ENCODE measurements at regions not wholly inside any gene's neighbourhood (a gene's known extent, or its start where the extent isn't known, plus 50 kb on each side); places are given as distances from the start of the nearest gene placed in this dataset.

GRCh38 chr5:75002271-75002670, 50.1 kb downstream of the GCNT4 start:
- Histone ChIP-seq H3K4me3 (no peak overlapping the region), H3K27me3 (replicated peaks) (peaks cover 2% of the 10 kb centered on the region; the same call in 1 of the 2 replicates), H3K27ac (no peak overlapping the region), H3K36me3 (no peaks in the 10 kb centered on the region), H3K9me3 (replicated peaks) (peaks cover 7% of the 10 kb centered on the region), H3K4me1 (replicated peaks) (no peaks in the 10 kb centered on the region)
- DNase-seq (ENCODE audit: low read depth in 1 of 2, low spot score in 2 of 2): no peak

- Histone ChIP-seq H3K4me1 (replicated peaks) (no peaks in the 10 kb centered on the region), H3K36me3 (no peaks in the 10 kb centered on the region), H3K9me3 (replicated peaks) (no peaks in the 10 kb centered on the region), H3K27ac (no peak overlapping the region), H3K27me3 (replicated peaks) (peaks cover 2% of the 10 kb centered on the region), H3K4me3 (no peak overlapping the region)
- no peak for DNase-seq (ENCODE audit: low read depth in 1 of 2, low spot score in 2 of 2)
Measured at GRCh38 chr5:74995926-74996325, 56.4 kb downstream of the GCNT4 start.

GRCh38 chr5:74994826-74995225, 57.5 kb downstream of the GCNT4 start:
- Histone ChIP-seq H3K4me3 (no peak overlapping the region), H3K36me3 (no peaks in the 10 kb centered on the region), H3K9me3 (replicated peaks) (no peaks in the 10 kb centered on the region), H3K27ac (no peak overlapping the region), H3K4me1 (replicated peaks) (no peaks in the 10 kb centered on the region), H3K27me3 (replicated peaks) (no peaks in the 10 kb centered on the region; the same call in none of the 2 replicates)
- no peak for DNase-seq (ENCODE audit: low read depth in 1 of 2, low spot score in 2 of 2)

- Histone ChIP-seq H3K4me3 (no peak overlapping the region), H3K27ac (no peak overlapping the region), H3K9me3 (replicated peaks) (no peaks in the 10 kb centered on the region), H3K36me3 (no peaks in the 10 kb centered on the region), H3K27me3 (replicated peaks) (no peaks in the 10 kb centered on the region; the same call in none of the 2 replicates), H3K4me1 (replicated peaks) (no peaks in the 10 kb centered on the region)
- no peak for DNase-seq (ENCODE audit: low read depth in 1 of 2, low spot score in 2 of 2)
Measured at GRCh38 chr5:74993743-74994142, 58.6 kb downstream of the GCNT4 start.

GRCh38 chr5:74992791-74993190, 59.6 kb downstream of the GCNT4 start:
- H3K36me3 ChIP-seq: no peaks in the 10 kb centered on the region
- H3K27ac ChIP-seq: no peak overlapping the region
- no peak for DNase-seq (ENCODE audit: low read depth in 1 of 2, low spot score in 2 of 2)
- no peaks in the 10 kb centered on the region for H3K4me1 ChIP-seq (replicated peaks)
- H3K9me3 ChIP-seq (replicated peaks): 0 out of 2 replicates have a peak, but pooled peaks cover 2% of the 10 kb centered on the region
- no peaks in the 10 kb centered on the region; the same call in none of the 2 replicates for H3K27me3 ChIP-seq (replicated peaks)
- H3K4me3 ChIP-seq: no peak overlapping the region

GRCh38 chr5:74991522-74991921, 60.8 kb downstream of the GCNT4 start:
- Histone ChIP-seq H3K4me3 (no peak overlapping the region), H3K36me3 (no peaks in the 10 kb centered on the region), H3K4me1 (replicated peaks) (no peaks in the 10 kb centered on the region), H3K27me3 (replicated peaks) (no peaks in the 10 kb centered on the region; the same call in 1 of the 2 replicates), H3K27ac (no peak overlapping the region), H3K9me3 (replicated peaks) (0 out of 2 replicates have a peak, but pooled peaks cover 2% of the 10 kb centered on the region)
- no peak for DNase-seq (ENCODE audit: low read depth in 1 of 2, low spot score in 2 of 2)

GRCh38 chr5:74990194-74990593, 62.2 kb downstream of the GCNT4 start:
- Histone ChIP-seq H3K27ac (no peak overlapping the region), H3K4me1 (replicated peaks) (no peaks in the 10 kb centered on the region), H3K9me3 (replicated peaks) (0 out of 2 replicates have a peak, but pooled peaks cover 2% of the 10 kb centered on the region), H3K36me3 (no peaks in the 10 kb centered on the region), H3K27me3 (replicated peaks) (no peaks in the 10 kb centered on the region; the same call in 1 of the 2 replicates), H3K4me3 (no peak overlapping the region)
- DNase-seq (ENCODE audit: low read depth in 1 of 2, low spot score in 2 of 2): no peak

GRCh38 chr5:74988273-74988983, 63.9 kb downstream of the GCNT4 start:
- DNase-seq (ENCODE audit: low read depth in 1 of 2, low spot score in 2 of 2): no peak
- H3K4me1 ChIP-seq (replicated peaks): no peaks in the 10 kb centered on the region
- no peaks in the 10 kb centered on the region for H3K36me3 ChIP-seq
- H3K4me3 ChIP-seq: no peak overlapping the region
- H3K27me3 ChIP-seq (replicated peaks): no peaks in the 10 kb centered on the region
- no peak overlapping the region for H3K27ac ChIP-seq
- H3K9me3 ChIP-seq (replicated peaks): 0 out of 2 replicates have a peak, but pooled peaks cover 2% of the 10 kb centered on the region

GRCh38 chr5:74978345-74978744, 74.0 kb downstream of the GCNT4 start:
- Histone ChIP-seq H3K27me3 (replicated peaks) (no peaks in the 10 kb centered on the region), H3K4me3 (no peak overlapping the region), H3K9me3 (replicated peaks) (no peaks in the 10 kb centered on the region), H3K4me1 (replicated peaks) (no peaks in the 10 kb centered on the region), H3K36me3 (no peaks in the 10 kb centered on the region), H3K27ac (no peak overlapping the region)
- no peak for DNase-seq (ENCODE audit: low read depth in 1 of 2, low spot score in 2 of 2)

GRCh38 chr5:74977471-74977870, 74.9 kb downstream of the GCNT4 start:
- Histone ChIP-seq H3K27ac (no peak overlapping the region), H3K36me3 (no peaks in the 10 kb centered on the region), H3K27me3 (replicated peaks) (no peaks in the 10 kb centered on the region), H3K4me3 (no peak overlapping the region), H3K9me3 (replicated peaks) (no peaks in the 10 kb centered on the region), H3K4me1 (replicated peaks) (no peaks in the 10 kb centered on the region)
- no peak for DNase-seq (ENCODE audit: low read depth in 1 of 2, low spot score in 2 of 2)

GRCh38 chr5:74976651-74977050, 75.7 kb downstream of the GCNT4 start:
- Histone ChIP-seq H3K4me1 (replicated peaks) (no peaks in the 10 kb centered on the region), H3K4me3 (no peak overlapping the region), H3K27me3 (replicated peaks) (no peaks in the 10 kb centered on the region), H3K27ac (no peak overlapping the region), H3K9me3 (replicated peaks) (no peaks in the 10 kb centered on the region), H3K36me3 (no peaks in the 10 kb centered on the region)
- no peak for DNase-seq (ENCODE audit: low read depth in 1 of 2, low spot score in 2 of 2)

- Histone ChIP-seq H3K9me3 (replicated peaks) (no peaks in the 10 kb centered on the region), H3K4me3 (no peak overlapping the region)
Measured at GRCh38 chr5:74975582-74975981, 76.8 kb downstream of the GCNT4 start.

GRCh38 chr5:74974451-74975091, 77.8 kb downstream of the GCNT4 start:
- no peaks in the 10 kb centered on the region for H3K9me3 ChIP-seq (replicated peaks)
- H3K4me3 ChIP-seq: no peak overlapping the region
- DNase-seq (ENCODE audit: low read depth in 1 of 2, low spot score in 2 of 2): no peak
- H3K27me3 ChIP-seq (replicated peaks): no peaks in the 10 kb centered on the region
- no peaks in the 10 kb centered on the region for H3K4me1 ChIP-seq (replicated peaks)
- H3K36me3 ChIP-seq: no peaks in the 10 kb centered on the region
- H3K27ac ChIP-seq: no peak overlapping the region

More at GRCh38 chr5:74975582-74975981, 76.8 kb downstream of the GCNT4 start:
- Histone ChIP-seq H3K4me1 (replicated peaks) (no peaks in the 10 kb centered on the region), H3K36me3 (no peaks in the 10 kb centered on the region), H3K27ac (no peak overlapping the region), H3K27me3 (replicated peaks) (no peaks in the 10 kb centered on the region)
- DNase-seq (ENCODE audit: low read depth in 1 of 2, low spot score in 2 of 2): no peak

GRCh38 chr5:74973694-74974093, 78.7 kb downstream of the GCNT4 start:
- H3K27me3 ChIP-seq (replicated peaks): no peaks in the 10 kb centered on the region
- H3K4me3 ChIP-seq: no peak overlapping the region
- DNase-seq (ENCODE audit: low read depth in 1 of 2, low spot score in 2 of 2): no peak
- H3K9me3 ChIP-seq (replicated peaks): no peaks in the 10 kb centered on the region
- H3K36me3 ChIP-seq: no peaks in the 10 kb centered on the region
- H3K4me1 ChIP-seq (replicated peaks): no peaks in the 10 kb centered on the region
- H3K27ac ChIP-seq: no peak overlapping the region

Measured in SJSA1 (cell line).